HCT116 (cell line): ENCODE measurements at regions not wholly inside any gene's neighbourhood (a gene's known extent, or its start where the extent isn't known, plus 50 kb on each side); places are given as distances from the start of the nearest gene placed in this dataset.

Experiments
- ATAC-seq: fragments of 200-7000 bp; cut with Tn5 transposase; 2 replicates; pipeline ENCODE4 v1.9.1; 2020; ENCODE audit warnings: mild to moderate bottlenecking, moderate library complexity
- BruUV-seq: library from RNA; stranded (reverse); fragments of 400-500 nt; replicated peaks from 2 replicates; lab custom pipeline; 2021; lab: Mats Ljungman, UMichigan
- CTCF ChIA-PET: fragments of 300-600 bp; sonication (Branson Sonifier 250); formaldehyde crosslinking; loops from one replicate; lab custom pipeline; 2021; ENCODE audit warnings: antibody characterized with exemption; lab: Charles Lee
- POLR2A ChIA-PET: fragments of 300-600, 350-600 bp; sonication (Branson Sonifier 250); formaldehyde crosslinking; loops from one replicate; lab custom pipeline; 2021; ENCODE audit warnings: antibody characterized with exemption; lab: Charles Lee
- RAD21 ChIA-PET, 2 experiments: fragments of 300-600 bp; sonication (Branson Sonifier 250); formaldehyde crosslinking; loops; one replicate each; lab custom pipeline; 2023; ENCODE audit warnings: low total read pairs in 2 of 2; ENCODE audit not compliant: uncharacterized antibody in 2 of 2, unreplicated experiment in 2 of 2, low non-redundant PET in 1 of 2; lab: Charles Lee
- DNase-seq: peaks from one replicate; pipeline ENCODE4 v3.0.0-alpha.2; 2010; ENCODE audit warnings: low read depth, low spot score
- H2AFZ ChIP-seq: fragments of 200-600 bp; shearing (Covaris generic), sonication (generic); 2 replicates; pipeline ENCODE4 v1.6.1; 2017; ENCODE audit warnings: low read depth, mixed run types, mixed read lengths, antibody characterized with exemption, low read length; ENCODE audit not compliant: poor library complexity, severe bottlenecking
- H3K27ac ChIP-seq: 2 replicates; pipeline ENCODE4 v1.5.1; 2012; ENCODE audit warnings: low read depth, low read length
- H3K27me3 ChIP-seq: fragments of 200-600 bp; sonication (generic); 2 replicates; pipeline ENCODE4 v1.6.1; 2016; ENCODE audit warnings: mixed run types, low read length, mixed read lengths; ENCODE audit not compliant: insufficient read depth
- H3K36me3 ChIP-seq, 2 experiments: fragments of 200-500 bp in 1 of 2; fragments of 200-600 bp in 1 of 2; sonication (Bioruptor generic) in 1 of 2; sonication (generic) in 1 of 2; 2 replicates each; pipeline versions ENCODE4 v1.5.1 to v1.6.1; 2014 to 2016; ENCODE audit warnings: low read length in 2 of 2, inconsistent platforms in 1 of 2, mixed read lengths in 1 of 2, mixed run types in 1 of 2; ENCODE audit not compliant: insufficient read depth in 2 of 2, control insufficient read depth in 1 of 2
- H3K4me1 ChIP-seq, 2 experiments: fragments of 200-600 bp in 1 of 2; sonication (generic) in 1 of 2; 2 replicates each; pipeline versions ENCODE4 v1.5.1 to v1.6.1; 2012 to 2017; ENCODE audit warnings: low read length in 2 of 2, inconsistent platforms in 1 of 2, mild to moderate bottlenecking in 1 of 2, mixed read lengths in 1 of 2, mixed run types in 1 of 2, moderate library complexity in 1 of 2; ENCODE audit not compliant: insufficient read depth in 2 of 2, control insufficient read depth in 1 of 2
- H3K4me2 ChIP-seq: fragments of 200-600 bp; sonication (generic); 2 replicates; pipeline ENCODE4 v1.6.1; 2017; ENCODE audit warnings: mixed run types, low read length, mixed read lengths
- H3K4me3 ChIP-seq, 2 experiments: fragments of 200-600 bp in 1 of 2; sonication (generic) in 1 of 2; replicated peaks in 1 of 2; 2 replicates each; pipeline ENCODE4 v1.5.1; 2011 to 2016; ENCODE audit warnings: low read length in 2 of 2, control low read depth in 1 of 2, low read depth in 1 of 2, mild to moderate bottlenecking in 1 of 2, mixed read lengths in 1 of 2, mixed run types in 1 of 2
- H3K79me2 ChIP-seq: fragments of 200-600 bp; sonication (generic); 2 replicates; pipeline ENCODE4 v1.6.1; 2017; ENCODE audit warnings: mild to moderate bottlenecking, mixed run types, low read length, moderate library complexity, mixed read lengths; ENCODE audit not compliant: insufficient read depth
- H3K9ac ChIP-seq: fragments of 200-600 bp; sonication (generic); 2 replicates; pipeline ENCODE4 v1.6.1; 2016; ENCODE audit warnings: low read length, mixed read lengths
- H3K9me2 ChIP-seq: fragments of 200-600 bp; sonication (generic), shearing (Covaris generic); 2 replicates; pipeline ENCODE4 v1.6.1; 2017; ENCODE audit warnings: mixed run types, mild to moderate bottlenecking, moderate library complexity; ENCODE audit not compliant: insufficient read depth
- H3K9me3 ChIP-seq, 2 experiments: fragments of 200-500 bp in 1 of 2; fragments of 200-600 bp in 1 of 2; sonication (Bioruptor generic) in 1 of 2; sonication (generic) in 1 of 2; 2 replicates each; pipeline ENCODE4 v1.6.1; 2014 to 2017; ENCODE audit warnings: low read length in 2 of 2, mixed read lengths in 2 of 2, inconsistent platforms in 1 of 2, low read depth in 1 of 2, mild to moderate bottlenecking in 1 of 2, mixed run types in 1 of 2, moderate library complexity in 1 of 2; ENCODE audit not compliant: control insufficient read depth in 1 of 2, insufficient read depth in 1 of 2
- H4K20me1 ChIP-seq: fragments of 200-600 bp; sonication (generic), shearing (Covaris generic); 2 replicates; pipeline ENCODE4 v1.6.1; 2017; ENCODE audit warnings: mixed run types, mild to moderate bottlenecking, moderate library complexity; ENCODE audit not compliant: insufficient read depth
- ATF3 ChIP-seq: IDR thresholded peaks from 2 replicates; pipeline ENCODE4 v1.6.1; 2012
- CBX3 ChIP-seq: IDR thresholded peaks from 2 replicates; pipeline ENCODE4 v1.6.1; 2012; ENCODE audit warnings: low read depth
- CEBPB ChIP-seq: IDR thresholded peaks from 2 replicates; pipeline ENCODE4 v1.6.1; 2012; ENCODE audit warnings: low read depth
- ELF1 ChIP-seq: IDR thresholded peaks from 2 replicates; pipeline ENCODE4 v1.6.1; 2012; ENCODE audit warnings: low read depth, borderline replicate concordance
- EZH2 ChIP-seq: fragments of 200-600 bp; sonication (generic); IDR thresholded peaks from 2 replicates; pipeline ENCODE4 v1.6.1; 2017; ENCODE audit warnings: antibody characterized with exemption, mixed run types
- EZH2phosphoT487 ChIP-seq: fragments of 200-600 bp; IDR thresholded peaks from 2 replicates; pipeline ENCODE4 v1.6.1; 2018; ENCODE audit warnings: antibody characterized with exemption, borderline replicate concordance
- FOSL1 ChIP-seq: IDR thresholded peaks from 2 replicates; pipeline ENCODE4 v1.6.1; 2012; ENCODE audit warnings: low read depth
- MAX ChIP-seq: IDR thresholded peaks from 2 replicates; pipeline ENCODE4 v1.6.1; 2012
- POLR2A ChIP-seq: IDR thresholded peaks from 2 replicates; pipeline ENCODE4 v1.7.0; 2011; ENCODE audit warnings: borderline replicate concordance; ENCODE audit not compliant: insufficient read depth, insufficient read length; ENCODE audit errors: extremely low read depth
- POLR2AphosphoS5 ChIP-seq: IDR thresholded peaks from 2 replicates; pipeline ENCODE4 v1.6.1; 2011; ENCODE audit warnings: mild to moderate bottlenecking, low read depth, low read length, moderate library complexity
- RAD21 ChIP-seq: IDR thresholded peaks from 2 replicates; pipeline ENCODE4 v1.6.1; 2012; ENCODE audit warnings: low read depth, mild to moderate bottlenecking
- REST ChIP-seq: IDR thresholded peaks from 2 replicates; pipeline ENCODE4 v1.6.1; 2012; ENCODE audit warnings: low read depth
- SIN3A ChIP-seq: IDR thresholded peaks from 2 replicates; pipeline ENCODE4 v1.6.1; 2012; ENCODE audit warnings: low read depth
- SP1 ChIP-seq: IDR thresholded peaks from 2 replicates; pipeline ENCODE4 v1.6.1; 2012; ENCODE audit warnings: low read depth
- SRF ChIP-seq: IDR thresholded peaks from 2 replicates; pipeline ENCODE4 v1.6.1; 2012; ENCODE audit warnings: low read depth
- TCF7L2 ChIP-seq: IDR thresholded peaks from 2 replicates; pipeline ENCODE4 v1.7.0; 2011; ENCODE audit warnings: borderline replicate concordance, inconsistent platforms; ENCODE audit not compliant: insufficient read depth, insufficient read length; ENCODE audit errors: extremely low read depth
- ZFX ChIP-seq: fragments of 450-650 bp; IDR thresholded peaks from 2 replicates; pipeline ENCODE4 v1.6.1; 2017
- ZNF274 ChIP-seq: fragments of 200-500 bp; sonication (Bioruptor generic); IDR thresholded peaks from 2 replicates; pipeline ENCODE4 v1.6.1; 2014; ENCODE audit warnings: mild to moderate bottlenecking, low read depth, low read length, inconsistent platforms
- intact Hi-C: fragments of 100-400 bp; cut with micrococcal nuclease; formaldehyde crosslinking; loops from 2 replicates; pipeline ENCODE4 v1.10.0; 2022

GRCh38 chr11:127195501-127196120, 195.0 kb upstream of the KIRREL3 start:
- H3K4me2 ChIP-seq = no peak overlapping the region
- peaks cover 9 to 21% of the 10 kb centered on the region in 2 experiments; a peak in 2 of 4 replicates for H3K9me3 ChIP-seq
- H3K9ac ChIP-seq = no peak overlapping the region
- no peaks in the 10 kb centered on the region for H3K9me2 ChIP-seq
- no peaks in the 10 kb centered on the region for H3K27me3 ChIP-seq
- no peak overlapping the region for H2AFZ ChIP-seq
- no peak for ATAC-seq
- ChIA-PET RAD21 (no interaction called here), POLR2A (no interaction called here), CTCF (no interaction called here)
- H4K20me1 ChIP-seq = no peaks in the 10 kb centered on the region
- H3K36me3 ChIP-seq = no peaks in the 10 kb centered on the region
- TF ChIP-seq POLR2A = no peak
- no peak for TF ChIP-seq POLR2AphosphoS5
- TF ChIP-seq MAX = no peak
- no peak for TF ChIP-seq EZH2phosphoT487
- TF ChIP-seq SRF = no peak
- TF ChIP-seq SP1 = no peak
- no peak for TF ChIP-seq SIN3A
- no peak for TF ChIP-seq CBX3
- no peak for TF ChIP-seq ELF1
- TF ChIP-seq EZH2 = no peak
- TF ChIP-seq RAD21 = no peak
- no peak for TF ChIP-seq ZNF274
- no peak for TF ChIP-seq REST
- no peak for TF ChIP-seq ZFX
- TF ChIP-seq ATF3 = no peak
- TF ChIP-seq CEBPB = no peak
- TF ChIP-seq FOSL1 = no peak
- no peak for TF ChIP-seq TCF7L2
- BruUV-seq = no TSS peak
- H3K27ac ChIP-seq = no peak overlapping the region
- H3K4me3 ChIP-seq = no peak overlapping the region
- no peaks in the 10 kb centered on the region for H3K4me1 ChIP-seq
- intact Hi-C loops = no loop called here
- no peaks in the 10 kb centered on the region for H3K79me2 ChIP-seq
- no peak for DNase-seq
